Mucosa of descending colon (tissue), 3 donors: ENCODE measurements at regions not wholly inside any gene's neighbourhood (a gene's known extent, or its start where the extent isn't known, plus 50 kb on each side); places are given as distances from the start of the nearest gene placed in this dataset.

Source experiments
- ATAC-seq: fragments of 200-7000 bp; cut with Tn5 transposase; one replicate; pipeline ENCODE4 v1.9.1; 2020; ENCODE audit warnings: mild to moderate bottlenecking, moderate library complexity
- DNase-seq, 3 donors: peaks; one replicate each; pipeline ENCODE4 v3.0.0-alpha.2; 2020
- H3K36me3 ChIP-seq: fragments of 200-600 bp; one replicate; pipeline ENCODE4 v1.8.0; 2021; ENCODE audit warnings: low read depth, mild to moderate bottlenecking
- H3K4me1 ChIP-seq: fragments of 200-600 bp; one replicate; pipeline ENCODE4 v1.8.0; 2021; ENCODE audit warnings: low read depth, mild to moderate bottlenecking
- H3K4me3 ChIP-seq: fragments of 200-600 bp; one replicate; pipeline ENCODE4 v1.8.0; 2021; ENCODE audit warnings: mild to moderate bottlenecking
- H3K9me3 ChIP-seq: fragments of 200-600 bp; one replicate; pipeline ENCODE4 v1.8.0; 2021; ENCODE audit warnings: mild to moderate bottlenecking
- CTCF ChIP-seq: fragments of 200-600 bp; IDR thresholded peaks from one replicate; pipeline ENCODE4 v1.8.0; 2022; ENCODE audit warnings: antibody characterized with exemption, mild to moderate bottlenecking
- intact Hi-C, 2 donors: fragments of 100-400 bp; cut with DNase I in 1 of 2; cut with micrococcal nuclease in 1 of 2; formaldehyde crosslinking; loops; one replicate each; pipeline versions ENCODE4 v1.11.0 to v1.11.1; 2022; cut with DNase I, micrococcal nuclease
- donor health status: DM: no; HTN: no; CAD: no; lungs with moderate emphysema.
- donor health status: DM: no; HTN: no; CAD: no.
- donor health status: DM: no; HTN: yes; CAD: no.

DNA sequence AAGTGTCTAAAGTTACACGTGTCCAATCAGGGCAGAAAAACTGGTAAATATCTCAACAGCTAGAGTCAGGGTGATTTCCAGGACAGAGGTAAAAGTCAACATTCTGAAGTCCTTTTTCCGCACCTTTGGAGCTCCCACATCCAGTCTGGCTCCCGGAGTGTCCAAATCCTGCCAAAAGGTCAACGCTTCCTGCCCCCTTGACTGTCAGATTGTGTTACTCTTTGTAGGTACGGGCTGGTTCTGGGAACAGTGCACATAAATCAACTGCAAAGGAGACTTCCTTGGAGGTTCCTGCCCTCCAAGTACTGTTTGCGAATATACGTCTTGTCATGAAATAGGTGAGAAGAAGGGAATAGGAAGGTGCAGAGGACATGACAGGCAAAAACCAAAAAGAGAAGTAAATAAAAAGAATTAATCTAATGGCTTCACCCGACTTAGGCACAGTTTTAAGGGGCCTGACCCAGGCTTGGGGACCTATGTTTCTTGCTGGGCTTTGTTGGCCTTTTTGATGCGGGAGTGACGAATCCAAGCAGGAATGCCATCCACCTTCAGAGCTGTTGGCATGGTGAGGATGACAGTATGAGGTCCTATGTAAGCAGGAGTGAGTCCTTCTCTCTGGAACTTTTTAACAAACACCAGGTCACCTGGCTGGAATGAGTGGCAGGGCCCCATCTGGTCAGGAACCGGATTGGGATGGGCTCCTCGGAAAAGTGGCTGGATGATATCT lies 155.4 kb downstream of the TRIM27 start:
- Histone ChIP-seq H3K9me3 (no peaks in the 10 kb centered on the region), H3K4me1 (no peaks in the 10 kb centered on the region), H3K4me3 (no peak overlapping the region), H3K36me3 (no peaks in the 10 kb centered on the region)
- ATAC-seq (no peak), DNase-seq (no peak)
- intact Hi-C loops = no loop called here
- no peak for TF ChIP-seq CTCF

DNA sequence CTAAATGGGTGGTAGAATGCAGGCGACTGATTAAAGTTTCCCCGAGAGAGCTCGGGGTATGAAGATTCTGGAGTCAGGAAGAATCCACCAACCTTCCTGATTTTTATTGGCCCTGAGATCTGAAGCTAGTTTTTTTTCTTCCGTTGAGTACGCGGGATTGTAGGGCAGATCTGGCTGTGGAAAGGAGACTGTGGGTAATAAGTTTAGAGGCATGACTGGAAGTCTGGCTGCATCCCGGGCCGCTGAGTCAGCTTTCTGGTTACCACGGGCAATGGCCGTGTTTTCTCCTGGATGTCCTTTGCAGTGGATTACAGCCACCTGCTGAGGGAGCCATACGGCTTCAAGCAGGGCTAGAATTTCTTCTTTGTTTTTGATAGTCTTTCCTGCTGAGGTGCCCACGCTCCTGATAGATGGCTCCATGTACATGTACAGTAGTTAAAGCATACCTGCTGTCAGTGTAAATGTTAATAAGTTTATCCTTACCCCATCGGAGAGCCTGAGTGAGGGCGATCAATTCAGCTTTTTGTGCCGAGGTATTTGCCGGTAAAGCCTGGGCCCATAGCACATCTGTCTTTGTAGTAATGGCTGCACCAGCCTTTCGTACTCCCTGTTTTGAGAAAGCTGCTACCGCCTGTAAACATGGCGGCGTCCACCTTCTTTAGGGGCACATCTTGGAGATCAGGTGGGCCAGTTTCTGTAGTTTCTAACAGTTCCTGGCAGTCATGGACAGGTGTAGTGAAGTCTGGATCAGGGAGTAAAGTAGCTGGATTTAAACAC lies 154.0 kb downstream of the TRIM27 start:
- Histone ChIP-seq H3K4me1 (no peaks in the 10 kb centered on the region), H3K4me3 (no peak overlapping the region), H3K36me3 (no peaks in the 10 kb centered on the region), H3K9me3 (no peaks in the 10 kb centered on the region)
- TF ChIP-seq CTCF = no peak
- intact Hi-C loops = no loop called here
- ATAC-seq = no peak
- DNase-seq = no peak

DNA sequence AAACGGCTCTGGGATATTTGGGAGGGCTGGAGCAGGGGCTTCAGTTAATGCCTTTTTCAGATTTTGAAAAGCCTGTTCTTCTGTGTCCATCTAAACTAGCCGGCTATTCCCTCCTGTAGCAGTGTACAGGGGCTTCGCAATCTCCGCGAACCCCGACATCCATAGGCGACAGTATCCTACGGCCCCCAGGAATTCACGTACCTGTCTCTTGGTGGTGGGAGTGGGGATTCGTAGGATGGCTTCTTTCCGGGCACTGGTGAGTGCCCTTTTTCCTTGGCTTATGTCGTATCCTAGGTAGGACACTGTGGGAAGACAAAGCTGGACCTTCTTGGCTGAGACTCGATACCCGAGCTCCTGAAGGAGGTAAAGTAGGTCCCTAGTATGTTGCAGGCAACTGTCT lies 153.1 kb downstream of the TRIM27 start:
- Histone ChIP-seq H3K4me3 (no peak overlapping the region), H3K4me1 (no peaks in the 10 kb centered on the region), H3K9me3 (no peaks in the 10 kb centered on the region), H3K36me3 (no peaks in the 10 kb centered on the region)
- intact Hi-C loops = no loop called here
- TF ChIP-seq CTCF = no peak
- ATAC-seq (no peak), DNase-seq (no peak)

DNA sequence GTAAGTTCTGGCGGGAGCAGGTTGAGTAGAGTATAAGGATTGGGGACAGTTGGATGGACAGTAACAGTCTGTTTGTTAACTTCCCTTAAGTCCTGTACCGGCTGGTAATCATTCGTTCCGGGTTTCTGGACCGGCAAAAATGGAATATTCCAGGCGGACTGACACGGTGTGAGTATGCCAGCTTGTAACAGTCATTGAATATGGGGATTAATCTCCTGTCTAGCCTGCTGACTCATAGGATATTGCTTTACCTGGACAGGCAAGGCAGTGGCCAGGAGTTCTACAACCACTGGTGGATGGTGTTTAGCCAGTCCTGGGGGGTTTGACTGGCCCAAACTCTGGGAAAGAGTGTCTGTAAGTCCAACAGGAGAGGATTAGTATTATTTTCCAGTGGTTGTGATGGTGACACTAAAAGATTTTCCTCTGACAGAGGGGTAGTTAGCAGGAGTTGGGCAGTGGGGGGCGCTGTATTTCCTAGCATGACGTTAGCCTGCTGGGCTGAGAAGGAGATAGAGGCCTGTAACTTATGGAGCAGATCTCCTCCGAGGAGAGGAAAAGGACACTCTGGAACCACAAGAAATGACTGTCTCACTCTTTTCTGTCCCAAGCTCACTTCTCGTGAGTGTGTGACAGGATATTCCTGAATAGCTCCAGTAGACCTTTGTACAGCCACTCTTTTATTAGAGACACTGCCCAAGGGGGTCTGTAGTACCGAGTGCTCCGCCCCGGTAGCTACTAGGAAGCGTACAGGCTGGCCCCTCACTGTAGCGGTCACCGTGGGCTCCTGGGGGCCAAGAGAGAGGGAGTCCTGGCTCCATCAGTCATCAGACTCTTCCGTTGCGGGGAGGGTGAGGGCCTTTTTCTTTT lies 152.2 kb downstream of the TRIM27 start:
- no peaks in the 10 kb centered on the region for H3K4me1 ChIP-seq
- ATAC-seq (no peak), DNase-seq (no peak)
- no peaks in the 10 kb centered on the region for H3K36me3 ChIP-seq
- no peak for TF ChIP-seq CTCF
- intact Hi-C loops = no loop called here
- no peaks in the 10 kb centered on the region for H3K9me3 ChIP-seq
- no peak overlapping the region for H3K4me3 ChIP-seq

DNA sequence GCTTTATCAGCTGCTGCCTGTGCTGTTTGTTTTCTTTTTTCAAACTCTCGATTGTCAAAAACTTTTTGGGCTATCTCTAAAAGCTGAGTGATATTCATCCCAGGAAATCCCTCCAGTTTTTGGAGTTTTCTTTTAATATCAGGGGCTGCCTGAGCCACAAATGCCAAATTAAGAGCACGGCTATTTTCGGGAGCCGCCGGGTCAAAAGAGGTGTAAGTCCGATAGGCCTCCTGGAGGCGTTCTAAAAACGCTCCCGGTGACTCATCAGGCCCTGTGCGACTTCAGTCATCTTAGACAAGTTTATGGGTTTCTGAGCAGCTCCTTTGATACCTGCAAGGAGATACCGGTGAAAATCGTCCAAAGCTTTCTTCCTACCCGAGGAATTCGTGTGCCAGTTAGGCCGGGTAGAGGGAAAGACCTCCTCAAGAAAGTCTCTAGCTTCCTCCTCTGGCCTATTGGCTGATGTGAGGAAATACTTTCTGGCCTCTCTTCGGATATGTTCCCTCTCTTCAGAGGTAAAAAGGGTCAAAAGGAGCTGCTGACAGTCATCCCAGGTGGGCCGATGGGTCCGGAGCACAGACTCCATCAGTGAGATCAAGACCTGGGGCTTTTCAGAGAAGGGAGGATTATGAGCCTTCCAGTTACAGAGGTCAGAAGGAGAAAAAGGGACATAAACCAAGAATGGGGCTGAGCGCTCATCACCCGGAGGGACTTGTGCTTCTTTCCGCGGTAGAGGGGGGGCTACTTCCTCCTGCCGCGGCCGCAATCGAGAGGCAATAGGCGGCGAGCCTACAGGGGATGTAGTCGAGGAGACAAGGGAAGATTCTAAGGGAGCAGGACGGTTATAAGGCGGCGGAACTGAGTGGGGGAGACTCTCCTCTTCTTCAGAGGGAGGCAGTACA lies 151.1 kb downstream of the TRIM27 start:
- ATAC-seq = no peak
- intact Hi-C loops = no loop called here
- Histone ChIP-seq H3K4me1 (no peaks in the 10 kb centered on the region), H3K9me3 (no peaks in the 10 kb centered on the region), H3K36me3 (no peaks in the 10 kb centered on the region), H3K4me3 (no peak overlapping the region)
- DNase-seq = no peak
- no peak for TF ChIP-seq CTCF
